CD4-positive, alpha-beta T cell treated with Interleukin-21 for 1 hour (primary cell): ENCODE measurements at regions not wholly inside any gene's neighbourhood (a gene's known extent, or its start where the extent isn't known, plus 50 kb on each side); places are given as distances from the start of the nearest gene placed in this dataset.

Experiments used
- DNase-seq: peaks from one replicate; pipeline ENCODE4 v3.0.0-alpha.2; 2020

DNA sequence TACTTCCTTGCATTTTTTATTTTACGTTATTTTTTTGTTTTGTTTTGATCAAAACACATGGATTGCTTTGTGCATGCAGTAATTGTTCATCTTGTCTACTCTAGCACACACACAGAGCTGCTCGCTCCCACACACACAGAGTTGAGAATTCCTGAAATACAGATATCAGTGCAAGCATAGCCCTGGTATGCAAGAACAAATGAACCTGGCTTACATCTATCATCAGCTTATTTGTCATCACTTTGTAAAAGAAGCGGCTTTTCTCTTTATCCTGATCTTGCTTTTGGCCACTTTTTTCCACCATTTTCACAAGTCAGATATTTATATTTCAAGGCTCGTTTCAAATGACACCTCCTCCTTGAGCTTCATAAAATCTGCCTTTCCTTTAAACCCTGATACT lies 1435.7 kb downstream of the MAT2B start:
- DNase-seq = no peak

DNA sequence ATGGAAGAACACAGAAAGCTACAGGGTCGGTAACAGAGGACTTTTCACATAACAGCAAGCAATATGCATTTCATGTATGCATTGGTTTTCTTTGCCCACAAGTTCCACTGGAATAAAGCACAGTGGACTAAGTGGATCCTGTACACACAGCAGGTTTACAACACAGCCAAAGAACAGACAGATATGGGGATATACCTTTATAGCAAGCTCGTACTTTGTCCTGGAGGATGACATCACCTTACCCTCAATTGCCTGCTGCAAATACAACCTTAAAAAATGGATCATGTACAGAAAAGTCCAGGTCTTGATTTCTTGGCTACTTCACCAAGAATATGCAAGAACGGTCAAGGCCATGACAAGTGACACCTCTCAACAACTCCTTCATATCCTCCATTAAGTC lies 1445.5 kb downstream of the MAT2B start:
- no peak for DNase-seq

DNA sequence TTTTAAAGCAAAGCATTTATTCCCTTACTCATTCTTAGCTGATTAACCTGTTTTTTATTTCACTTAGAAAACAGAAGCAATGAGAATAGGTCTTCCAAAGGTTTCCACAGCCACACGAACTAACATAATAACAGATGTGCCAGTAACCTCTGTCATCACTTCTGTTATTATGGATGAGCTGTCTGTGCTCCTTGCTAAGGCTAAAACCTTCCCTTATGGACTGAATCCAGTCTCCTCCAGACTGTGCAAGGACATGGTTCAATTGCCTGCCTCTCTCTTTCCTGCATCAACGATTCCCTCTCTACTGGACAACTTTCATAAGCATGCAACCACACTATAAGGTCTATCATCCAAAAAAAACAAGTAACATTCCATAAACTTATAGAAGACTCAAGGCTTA lies 1446.2 kb downstream of the MAT2B start:
- no peak for DNase-seq

DNA sequence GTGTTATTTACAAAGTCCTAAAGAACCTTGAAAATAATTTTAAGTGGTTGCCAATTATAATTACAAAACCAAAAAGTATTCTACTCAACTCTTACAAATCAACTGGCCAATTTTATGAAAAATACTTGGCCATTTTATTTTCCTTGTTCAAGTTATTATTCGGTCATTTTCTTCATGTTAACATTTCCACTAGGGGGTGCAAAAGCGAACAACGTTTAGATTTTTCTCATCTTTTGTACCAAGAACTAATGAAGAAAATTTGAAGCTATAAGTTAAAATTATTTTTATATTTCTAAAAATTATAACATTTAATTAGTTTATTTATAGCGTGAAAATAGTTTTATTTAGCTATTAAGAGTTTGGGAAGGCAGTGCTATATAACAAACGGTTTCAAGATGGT lies 1453.3 kb downstream of the MAT2B start:
- DNase-seq = no peak

DNA sequence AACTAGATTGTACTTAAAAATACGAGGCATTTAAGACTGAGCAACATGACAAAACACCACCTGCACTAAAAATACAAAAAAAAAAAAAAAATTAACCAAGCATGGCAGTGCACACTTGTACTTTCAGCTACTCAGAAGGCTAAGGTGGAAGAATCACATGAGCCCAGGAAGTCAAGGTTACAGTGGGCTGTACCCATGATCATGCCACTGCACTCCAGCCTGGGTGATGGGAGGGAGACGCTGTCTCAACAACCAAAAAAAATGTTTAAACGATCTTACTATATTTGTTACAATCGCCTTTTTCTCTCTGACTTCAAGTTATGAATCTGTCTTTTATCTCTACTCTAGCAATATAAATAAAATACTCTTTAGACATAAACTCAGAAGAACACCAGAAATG lies 1454.3 kb downstream of the MAT2B start:
- DNase-seq = no peak

DNA sequence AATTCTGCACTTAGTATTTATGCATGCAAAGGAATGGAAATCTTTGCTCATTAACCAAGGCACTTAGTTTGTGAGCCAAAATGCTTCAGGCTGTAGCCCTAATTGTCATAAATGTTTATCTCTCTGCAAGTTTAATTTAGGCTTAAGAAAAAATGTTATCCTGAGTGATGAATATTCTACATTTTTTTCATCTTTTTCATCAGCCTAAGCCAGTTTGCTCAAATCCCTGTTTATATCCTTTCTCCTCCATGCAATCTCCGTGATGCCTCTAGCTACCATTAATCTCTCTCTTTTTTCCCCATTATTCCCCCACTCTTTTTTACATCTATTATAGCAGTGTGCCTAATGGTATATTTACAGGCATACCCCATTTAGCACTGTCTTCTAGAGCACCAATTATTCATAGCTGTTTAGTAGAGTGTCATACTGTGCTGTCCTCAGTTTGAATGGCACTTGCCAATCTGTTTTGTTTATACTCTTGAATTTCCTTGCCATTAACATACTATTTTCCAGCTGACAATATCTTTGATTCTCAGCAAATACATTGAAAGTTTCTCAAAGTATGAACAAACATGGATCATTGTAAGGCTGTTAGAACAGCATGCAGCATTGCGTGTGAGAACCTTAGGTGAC lies 1457.0 kb downstream of the MAT2B start:
- DNase-seq = no peak

DNA sequence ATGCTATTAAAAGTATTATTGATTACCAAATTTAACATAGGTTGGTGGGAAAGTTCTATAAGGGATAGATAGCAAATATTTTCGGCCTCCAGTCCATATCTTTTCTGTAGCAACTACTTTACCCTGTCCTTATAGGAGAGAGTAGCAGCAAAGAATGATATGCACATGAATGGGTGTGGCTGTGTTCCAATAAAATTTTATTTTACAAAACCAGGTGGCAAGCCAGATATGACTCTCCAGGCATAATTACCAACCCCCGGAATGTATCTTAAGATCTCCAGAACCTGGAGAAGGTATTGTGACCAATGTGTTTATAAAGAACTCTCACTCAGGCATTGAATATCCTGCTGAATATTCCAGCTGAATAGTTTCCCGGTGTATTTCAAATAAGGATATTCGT lies 1461.2 kb downstream of the MAT2B start:
- DNase-seq = no peak

DNA sequence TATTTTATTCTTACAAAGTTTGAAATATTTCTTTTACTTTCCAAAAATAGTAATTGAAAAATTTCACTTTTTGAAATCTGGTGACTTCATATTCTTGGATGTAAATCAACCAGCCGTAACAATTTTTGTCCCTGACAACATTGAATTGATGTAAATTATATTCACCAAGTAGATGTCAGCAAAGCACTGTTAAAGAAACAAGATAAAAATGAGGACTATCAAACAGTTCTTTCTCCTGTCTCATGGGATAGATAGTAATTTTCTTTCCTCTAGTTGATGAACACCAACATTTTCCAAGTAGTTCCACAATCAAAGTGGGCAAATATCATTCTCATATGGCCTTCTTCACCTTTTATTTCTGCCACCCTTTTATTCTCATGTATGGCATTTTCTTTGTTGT lies 1461.9 kb downstream of the MAT2B start:
- DNase-seq = no peak

DNA sequence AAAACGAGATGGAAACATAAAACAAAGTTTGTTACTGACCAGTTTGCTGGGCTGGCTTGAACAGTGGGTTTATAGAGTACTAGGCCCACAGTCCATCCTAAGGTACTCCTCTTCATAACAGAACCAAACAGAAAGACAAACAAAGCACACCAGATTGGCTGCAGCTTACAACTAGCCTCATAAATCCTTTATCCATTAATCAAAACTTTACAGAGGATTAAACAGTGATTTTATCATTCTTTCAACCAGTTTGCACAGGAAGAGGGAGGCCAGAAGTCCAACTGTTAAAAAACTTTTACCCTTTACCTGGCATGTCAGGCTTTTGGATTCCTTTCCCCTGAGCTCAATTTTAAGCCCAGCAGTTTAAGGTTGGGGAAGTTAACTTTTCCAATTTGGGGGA lies 1467.6 kb downstream of the MAT2B start:
- no peak for DNase-seq

DNA sequence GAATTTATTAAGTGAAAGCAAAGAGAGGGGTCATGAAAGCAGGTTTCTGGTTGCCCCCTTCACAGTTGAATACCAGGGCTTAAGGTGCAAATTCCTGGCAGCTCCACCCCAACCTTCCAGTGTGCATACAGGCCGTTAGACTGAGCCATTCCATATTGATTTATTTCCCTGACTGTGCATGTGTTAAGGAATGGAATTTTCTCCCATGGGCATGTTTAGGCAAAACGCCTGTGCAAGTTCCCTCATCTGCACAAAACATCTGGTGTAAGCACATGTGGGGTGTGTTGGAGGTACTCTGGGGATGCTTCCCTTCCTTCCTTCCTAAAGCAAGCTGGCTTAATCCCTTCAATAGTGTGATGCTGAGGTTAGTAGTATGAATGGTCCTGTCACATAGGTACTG lies 1470.6 kb downstream of the MAT2B start:
- no peak for DNase-seq

DNA sequence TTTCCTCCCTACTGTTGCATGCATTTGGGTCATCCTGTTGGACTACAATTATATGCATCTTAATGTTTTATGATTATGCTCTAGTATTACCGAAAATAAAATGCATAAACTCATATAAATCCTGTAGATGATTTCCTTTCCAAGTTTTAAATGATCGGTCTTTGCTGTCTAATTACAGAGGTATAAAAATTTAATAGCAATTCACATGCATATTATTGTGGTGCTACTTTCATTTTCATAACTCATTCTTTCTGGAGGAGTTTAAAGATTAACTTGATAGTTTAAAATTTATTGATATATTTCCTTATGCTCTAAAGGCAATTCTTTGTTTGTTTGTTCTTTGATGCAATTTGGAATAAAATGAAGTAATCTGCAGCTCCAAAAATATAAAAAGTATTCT lies 1475.1 kb downstream of the MAT2B start:
- DNase-seq = no peak

DNA sequence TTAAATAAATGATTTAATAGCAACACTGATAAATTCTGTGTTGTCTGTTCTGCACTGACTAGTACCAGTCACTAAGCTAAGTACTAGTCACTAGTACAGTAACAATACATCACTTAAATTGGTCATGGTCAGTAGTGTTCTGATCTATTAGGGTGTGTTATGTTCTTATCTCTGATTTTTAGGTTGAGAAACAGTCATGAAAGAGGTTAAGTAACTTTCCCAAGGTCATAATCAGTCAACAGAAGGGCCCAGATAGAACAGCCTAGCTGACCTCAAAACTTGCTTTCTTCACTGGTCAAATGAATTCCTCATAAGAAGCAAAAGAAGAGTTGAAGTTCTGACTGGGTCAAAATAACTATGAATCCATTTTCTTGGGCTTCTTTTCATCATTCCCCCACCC lies 1492.7 kb downstream of the MAT2B start:
- DNase-seq = no peak

DNA sequence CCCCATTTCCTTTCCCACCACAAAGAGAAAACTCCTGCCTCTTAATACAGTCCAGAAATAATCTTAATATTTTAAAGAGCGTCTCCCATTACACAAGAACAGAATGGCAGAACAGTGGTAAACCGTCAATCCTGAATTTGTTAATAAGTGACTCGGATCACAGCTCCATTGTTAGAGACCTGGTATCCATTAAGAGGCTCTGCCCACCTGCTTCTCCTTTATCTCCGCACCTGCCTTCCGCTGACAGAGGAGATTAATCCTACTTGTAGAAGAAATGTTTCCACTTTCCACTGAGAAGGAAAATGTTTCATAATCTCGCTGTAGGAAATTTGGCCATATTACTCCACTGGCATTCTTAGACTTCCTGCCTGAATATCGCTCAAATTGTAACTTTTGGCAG lies 1493.2 kb downstream of the MAT2B start:
- no peak for DNase-seq

DNA sequence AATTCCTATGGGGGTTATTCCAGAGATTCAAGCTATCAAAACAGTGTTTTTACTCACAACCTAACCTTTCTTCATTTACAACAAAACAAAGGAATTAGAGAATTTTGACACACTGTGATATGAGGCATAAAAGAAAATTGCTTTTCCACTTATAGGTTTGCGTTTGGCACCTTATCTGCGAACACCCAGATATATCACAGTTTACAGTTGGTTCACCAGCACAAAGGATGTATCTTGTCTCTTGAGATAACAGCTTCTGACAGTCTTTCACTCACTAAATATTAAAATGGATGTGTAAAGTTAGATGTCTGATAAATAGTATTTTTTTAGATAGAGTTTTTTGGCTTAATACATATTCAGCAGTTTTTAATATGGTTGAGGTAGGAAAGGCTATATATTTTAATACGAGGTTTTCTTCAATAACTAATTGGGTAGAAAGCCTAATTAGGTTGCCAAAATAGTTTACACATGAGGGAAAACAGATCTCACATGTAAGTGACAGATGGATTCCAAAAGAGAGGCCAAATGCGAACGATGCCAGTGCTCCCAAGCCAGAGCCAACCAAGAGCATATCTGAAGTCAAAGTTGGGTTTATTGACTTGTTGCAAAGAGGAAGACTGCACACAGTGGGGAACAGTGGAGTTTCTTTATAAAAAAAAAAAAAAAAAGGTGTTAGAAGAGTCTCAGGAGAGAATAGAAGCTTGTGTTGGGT lies 1495.2 kb downstream of the MAT2B start:
- DNase-seq = no peak

DNA sequence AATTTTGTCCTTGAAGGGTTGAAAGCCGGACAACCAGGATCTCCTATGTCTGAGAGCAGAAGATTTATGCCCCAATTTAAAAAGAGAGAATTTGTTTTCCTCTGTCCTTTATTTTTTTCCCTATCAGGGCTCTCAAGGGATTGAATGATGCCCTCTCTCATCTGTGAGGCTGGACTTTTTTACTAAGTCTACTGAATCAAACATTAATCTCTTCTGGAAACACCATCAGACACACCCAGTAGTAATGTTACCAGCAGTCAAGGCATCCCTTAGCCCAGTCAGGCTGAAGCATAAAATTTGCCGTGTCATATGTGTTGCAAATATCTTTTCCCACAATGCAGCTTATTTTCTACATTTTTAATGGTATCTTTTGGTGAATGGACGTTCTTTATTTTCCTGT lies 1497.9 kb downstream of the MAT2B start:
- no peak for DNase-seq

DNA sequence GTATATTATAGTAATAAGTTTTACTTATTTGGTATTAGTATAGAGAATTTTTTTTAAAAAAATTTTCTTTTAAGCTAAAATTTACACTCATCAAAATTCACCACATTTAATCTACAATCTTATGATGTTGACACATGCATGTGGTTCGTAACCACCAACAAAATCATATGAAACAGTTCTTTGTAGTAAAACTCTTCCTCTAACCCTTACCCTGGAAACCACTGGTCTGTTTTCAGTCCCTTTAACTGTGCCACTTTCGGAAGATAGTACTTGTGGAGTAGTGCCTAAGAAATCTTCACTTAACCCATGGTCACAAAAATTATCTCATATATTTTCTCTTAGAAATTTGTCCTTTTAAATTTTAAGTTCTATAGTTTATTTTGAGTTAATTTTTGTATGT lies 1498.8 kb downstream of the MAT2B start:
- DNase-seq = no peak

DNA sequence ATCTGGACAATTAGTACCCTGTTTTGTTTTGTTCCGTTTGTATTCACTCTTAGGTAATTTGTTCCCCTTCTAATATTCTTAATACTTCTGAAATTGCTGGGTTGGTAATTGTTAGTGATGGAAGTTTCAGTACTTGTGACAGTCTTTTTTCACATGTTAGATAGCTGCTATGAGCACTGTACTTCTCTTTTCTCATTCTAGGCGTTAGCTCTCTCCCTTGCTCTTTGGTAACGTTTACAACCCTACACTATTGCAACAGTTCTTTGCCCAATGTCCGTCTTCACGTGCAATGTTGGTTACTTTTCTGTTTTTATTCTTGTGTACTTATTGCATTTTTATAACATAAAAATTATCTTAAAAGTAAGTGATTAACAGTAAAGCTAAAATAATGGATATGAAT lies 1509.0 kb downstream of the MAT2B start:
- no peak for DNase-seq

DNA sequence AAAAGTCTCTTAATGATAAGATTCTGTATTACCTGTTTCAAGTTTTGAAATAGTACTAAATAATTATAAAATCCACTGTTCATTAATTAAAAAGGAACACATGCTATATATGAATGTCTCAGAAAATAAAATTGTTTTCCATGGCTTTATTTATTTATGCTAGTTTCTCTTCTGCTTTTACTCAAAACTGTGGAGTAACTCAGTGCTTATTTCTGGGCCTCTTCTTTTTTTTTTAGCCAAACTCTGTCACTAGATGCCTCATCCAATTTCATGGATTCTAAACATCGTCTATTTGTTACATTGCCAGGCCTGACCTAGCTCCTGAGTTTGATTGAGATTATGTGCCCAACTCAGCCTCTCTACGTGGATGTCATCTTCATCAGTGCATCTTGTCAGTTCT lies 1509.7 kb downstream of the MAT2B start:
- DNase-seq = no peak

DNA sequence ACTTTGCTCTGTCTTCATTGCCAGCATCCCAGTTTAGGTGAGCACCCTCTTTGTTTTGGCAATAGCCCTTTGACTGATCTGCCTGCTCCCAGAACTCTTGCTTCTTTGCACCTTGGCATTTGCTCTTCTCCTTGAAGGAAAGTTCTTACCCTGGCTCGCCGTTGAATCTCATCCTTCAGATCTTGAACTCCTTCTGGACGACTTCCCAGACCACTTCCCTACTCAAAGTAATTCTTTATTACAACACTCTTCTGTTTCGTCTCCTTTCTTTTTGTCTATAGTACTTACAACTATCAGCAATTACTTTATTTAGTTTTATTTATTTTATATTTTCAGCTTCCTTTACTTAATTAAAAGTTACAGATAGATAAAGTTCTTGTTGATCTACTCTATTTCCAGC lies 1510.1 kb downstream of the MAT2B start:
- DNase-seq = no peak

DNA sequence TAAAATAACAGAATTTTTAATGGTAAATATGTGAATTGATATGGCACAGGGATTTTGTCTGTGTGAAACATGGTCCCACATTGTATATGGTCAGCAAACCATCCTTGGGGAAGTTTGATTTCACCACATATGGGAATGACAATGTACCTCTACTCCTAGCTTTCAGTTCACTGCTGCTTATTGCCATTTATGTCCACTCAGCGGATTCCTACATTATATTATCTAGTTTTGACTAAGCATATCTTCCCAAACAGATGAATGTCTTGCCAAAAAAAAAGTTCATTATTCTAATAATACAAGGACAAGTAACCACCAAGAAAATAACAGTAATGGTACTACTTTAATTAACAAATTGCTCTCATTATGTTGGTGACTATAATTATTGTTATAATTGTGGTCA lies 1521.6 kb downstream of the MAT2B start:
- no peak for DNase-seq

DNA sequence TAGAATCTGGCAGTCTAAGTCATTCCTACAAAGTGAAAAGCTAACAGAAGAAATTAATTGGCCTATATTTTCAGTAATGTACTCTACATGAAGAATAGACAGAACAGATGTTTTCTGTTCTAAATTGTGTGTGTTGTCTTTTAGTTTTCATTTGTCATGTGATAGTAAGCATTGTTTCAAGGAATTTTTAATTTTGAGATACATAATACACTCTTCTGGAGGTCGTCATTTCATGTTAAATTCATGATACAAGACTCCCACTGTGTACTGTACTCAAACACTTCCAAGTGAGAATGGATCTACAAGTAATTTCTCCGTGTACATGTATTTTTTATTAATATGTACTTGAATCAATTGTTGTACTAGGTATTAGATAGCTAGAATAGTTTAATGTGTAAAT lies 1522.9 kb downstream of the MAT2B start:
- DNase-seq = no peak

DNA sequence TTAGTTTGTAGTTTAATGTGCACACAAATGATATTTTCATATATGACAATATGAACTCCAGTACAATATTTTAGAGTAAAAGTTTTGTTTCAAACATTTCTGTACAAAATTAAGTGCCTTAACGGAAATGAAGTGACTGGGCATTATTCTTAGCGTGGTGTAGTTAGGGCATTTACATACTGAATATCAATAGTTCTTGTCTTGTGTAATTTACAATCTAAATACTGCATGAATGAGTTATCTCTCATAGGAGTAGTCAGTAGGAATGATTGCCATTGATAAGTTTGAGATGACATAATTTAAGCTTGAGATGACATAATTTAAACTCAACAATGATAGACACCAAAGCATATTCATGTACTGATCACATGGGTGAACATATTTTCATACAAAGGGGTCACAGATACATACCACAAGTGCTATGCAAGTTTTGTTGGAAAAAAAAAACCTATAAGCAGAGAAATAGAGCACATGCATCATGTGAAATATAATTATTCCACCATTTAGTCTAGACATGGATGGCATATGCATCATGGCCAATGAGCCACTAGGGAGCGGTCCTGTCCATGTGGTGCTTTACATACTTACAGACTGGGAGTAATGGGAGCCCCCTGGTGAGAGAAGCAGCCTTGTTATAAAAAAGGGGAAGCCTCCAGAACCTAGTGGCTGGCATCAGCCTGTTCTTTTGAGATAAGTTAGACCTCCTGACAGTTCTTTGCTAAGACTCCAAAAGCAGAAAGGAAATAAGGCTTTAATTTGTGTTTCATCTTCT lies 1523.9 kb downstream of the MAT2B start:
- peak; percentile 8 for DNase-seq

DNA sequence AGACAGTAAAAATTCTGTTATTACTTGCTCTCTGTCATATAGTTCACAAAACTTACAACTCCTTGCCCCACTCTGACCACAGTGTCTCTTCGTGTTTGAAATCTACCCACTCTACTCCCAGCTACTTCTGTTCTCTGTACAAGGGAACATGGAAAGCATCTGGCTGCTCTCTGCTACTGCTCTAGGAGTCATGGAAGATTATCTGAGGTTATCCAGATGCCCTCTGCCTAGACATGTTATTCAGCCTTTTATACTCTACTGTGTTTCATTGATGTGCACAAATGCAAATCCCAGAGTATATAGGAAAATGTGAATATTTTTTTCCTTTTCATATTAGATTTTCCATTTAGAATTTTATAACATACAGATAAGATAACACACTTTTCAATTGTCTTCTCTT lies 1525.6 kb downstream of the MAT2B start:
- no peak for DNase-seq

DNA sequence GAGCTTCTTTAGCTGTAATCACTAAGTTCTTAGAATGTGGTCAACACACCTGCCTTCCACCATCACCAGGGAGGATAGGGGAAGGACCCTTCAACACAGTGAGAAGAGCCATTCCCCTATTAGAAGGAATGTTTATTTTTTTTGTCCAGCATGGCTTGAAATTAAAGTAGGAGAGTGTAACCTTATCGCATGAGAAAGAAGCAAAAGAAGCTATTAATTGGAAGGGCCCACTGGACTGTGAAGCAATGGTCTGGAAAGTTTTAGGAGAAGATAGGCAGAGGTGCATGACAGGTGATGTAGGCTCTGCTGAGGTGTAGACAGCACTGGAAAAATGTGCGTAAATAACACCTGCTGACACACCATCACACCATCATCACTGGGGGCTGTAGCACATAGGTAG lies 1526.0 kb downstream of the MAT2B start:
- no peak for DNase-seq
